Stimulated activated CD4-positive, alpha-beta T cell treated with anti-CD3 and anti-CD28 coated beads, Interleukin-15, amount 100 ng/mL, for 1 hour (primary cell): ENCODE measurements at regions not wholly inside any gene's neighbourhood (a gene's known extent, or its start where the extent isn't known, plus 50 kb on each side); places are given as distances from the start of the nearest gene placed in this dataset.
"Not testable (repeated sequence)": the region's sequence is repeated elsewhere in the genome, so short reads cannot be mapped to it uniquely, and the experiment has no call there.

Experiments used
- DNase-seq, 2 donors: peaks; one replicate each; pipeline ENCODE4 v3.0.0-alpha.2; 2020; ENCODE audit warnings: low read depth in 1 of 2, low spot score in 1 of 2

- no peak for DNase-seq
Observed at GRCh38 chr10:9419757-9420156, 1365.3 kb downstream of the GATA3 start.

GRCh38 chr10:9427209-9427608 lies 1372.7 kb downstream of the GATA3 start:
- no peak for DNase-seq

- no peak for DNase-seq
Observed at GRCh38 chr10:9437131-9437530, 1382.6 kb downstream of the GATA3 start.

- no peak for DNase-seq
Observed at GRCh38 chr10:9443758-9444157, 1389.3 kb downstream of the GATA3 start.

- DNase-seq = no peak
Observed at GRCh38 chr10:9449530-9449929, 1395.0 kb downstream of the GATA3 start.

GRCh38 chr10:9450801-9451200 lies 1396.3 kb downstream of the GATA3 start:
- no peak for DNase-seq

GRCh38 chr10:9451211-9451773 lies 1396.8 kb downstream of the GATA3 start:
- DNase-seq = no peak

GRCh38 chr10:9452056-9452455 lies 1397.6 kb downstream of the GATA3 start:
- no peak for DNase-seq

- not testable (repeated sequence) for DNase-seq
Observed at GRCh38 chr10:9453871-9454270, 1399.4 kb downstream of the GATA3 start.

- no peak for DNase-seq
Observed at GRCh38 chr10:9469663-9470205, 1415.2 kb downstream of the GATA3 start.

GRCh38 chr10:9470581-9470980 lies 1416.1 kb downstream of the GATA3 start:
- no peak for DNase-seq

- DNase-seq = no peak
Observed at GRCh38 chr10:9501944-9502343, 1447.5 kb downstream of the GATA3 start.

GRCh38 chr10:9504227-9504626 lies 1449.7 kb downstream of the GATA3 start:
- no peak for DNase-seq

GRCh38 chr10:9505546-9505945 lies 1451.1 kb downstream of the GATA3 start:
- DNase-seq = no peak

GRCh38 chr10:9508606-9509005 lies 1454.1 kb downstream of the GATA3 start:
- no peak for DNase-seq

GRCh38 chr10:9510626-9511025 lies 1456.1 kb downstream of the GATA3 start:
- no peak for DNase-seq

GRCh38 chr10:9515922-9516321 lies 1461.4 kb downstream of the GATA3 start:
- DNase-seq = no peak

- no peak for DNase-seq
Observed at GRCh38 chr10:9535744-9536143, 1481.3 kb downstream of the GATA3 start.

GRCh38 chr10:9545073-9545472 lies 1472.6 kb upstream of the CELF2 start:
- DNase-seq = no peak

GRCh38 chr10:9547936-9548904 lies 1469.5 kb upstream of the CELF2 start:
- no peak for DNase-seq

- no peak for DNase-seq
Observed at GRCh38 chr10:9550810-9551209, 1466.9 kb upstream of the CELF2 start.

- no peak for DNase-seq
Observed at GRCh38 chr10:9554321-9554720, 1463.4 kb upstream of the CELF2 start.
